Memory B cell (primary cell): ENCODE measurements at regions not wholly inside any gene's neighbourhood (a gene's known extent, or its start where the extent isn't known, plus 50 kb on each side); places are given as distances from the start of the nearest gene placed in this dataset.

ENCODE experiments used
- ATAC-seq: fragments of 150-1000 bp; cut with Tn5 transposase; 2 replicates; pipeline ENCODE4 v1.10.0; 2021; ENCODE audit warnings: low read depth, mild to moderate bottlenecking, moderate library complexity
- DNase-seq, 2 donors: peaks; one replicate each; pipeline ENCODE4 v3.0.0; 2022; ENCODE audit warnings: low spot score in 2 of 2
- H3K27ac Mint-ChIP-seq: one replicate; pipeline ENCODE4 v1.8.0; 2022; ENCODE audit warnings: mild to moderate bottlenecking, moderate library complexity, mixed read lengths
- H3K27me3 Mint-ChIP-seq: one replicate; pipeline ENCODE4 v1.8.0; 2022; ENCODE audit warnings: mixed read lengths
- H3K36me3 Mint-ChIP-seq: one replicate; pipeline ENCODE4 v1.8.0; 2022; ENCODE audit warnings: mild to moderate bottlenecking, mixed read lengths
- H3K4me1 Mint-ChIP-seq: one replicate; pipeline ENCODE4 v1.8.0; 2022; ENCODE audit warnings: mixed read lengths
- H3K4me3 Mint-ChIP-seq: one replicate; pipeline ENCODE4 v1.8.0; 2022; ENCODE audit warnings: mild to moderate bottlenecking, moderate library complexity, mixed read lengths
- H3K9me3 Mint-ChIP-seq: one replicate; pipeline ENCODE4 v1.8.0; 2022; ENCODE audit warnings: mixed read lengths

GRCh38 chr10:118537623-118538022, 57.8 kb downstream of the PRLHR start:
- Mint-ChIP-seq H3K4me1 (no peaks in the 10 kb centered on the region), H3K4me3 (no peak overlapping the region), H3K9me3 (no peaks in the 10 kb centered on the region), H3K36me3 (no peaks in the 10 kb centered on the region), H3K27me3 (peaks cover 10% of the 10 kb centered on the region), H3K27ac (no peak overlapping the region)
- ATAC-seq, result no peak
- DNase-seq, result no peak

GRCh38 chr10:118534136-118534535, 61.3 kb downstream of the PRLHR start:
- no peaks in the 10 kb centered on the region for H3K36me3 Mint-ChIP-seq
- H3K27me3 Mint-ChIP-seq, result peaks cover 3% of the 10 kb centered on the region
- H3K9me3 Mint-ChIP-seq, result no peaks in the 10 kb centered on the region
- no peaks in the 10 kb centered on the region for H3K4me1 Mint-ChIP-seq
- no peak for ATAC-seq
- H3K4me3 Mint-ChIP-seq, result no peak overlapping the region
- DNase-seq, result no peak
- H3K27ac Mint-ChIP-seq, result no peak overlapping the region

GRCh38 chr10:118531105-118531852, 64.2 kb downstream of the PRLHR start:
- no peaks in the 10 kb centered on the region for H3K4me1 Mint-ChIP-seq
- peaks cover 6% of the 10 kb centered on the region for H3K27me3 Mint-ChIP-seq
- DNase-seq (no peak), ATAC-seq (no peak)
- H3K27ac Mint-ChIP-seq, result no peak overlapping the region
- H3K36me3 Mint-ChIP-seq, result no peaks in the 10 kb centered on the region
- H3K9me3 Mint-ChIP-seq, result no peaks in the 10 kb centered on the region
- no peak overlapping the region for H3K4me3 Mint-ChIP-seq

GRCh38 chr10:118528426-118528825, 67.0 kb downstream of the PRLHR start:
- no peak overlapping the region for H3K27ac Mint-ChIP-seq
- ATAC-seq (no peak), DNase-seq (no peak)
- H3K9me3 Mint-ChIP-seq, result peaks cover 5% of the 10 kb centered on the region
- peaks cover 7% of the 10 kb centered on the region for H3K27me3 Mint-ChIP-seq
- no peaks in the 10 kb centered on the region for H3K36me3 Mint-ChIP-seq
- no peak overlapping the region for H3K4me3 Mint-ChIP-seq
- no peaks in the 10 kb centered on the region for H3K4me1 Mint-ChIP-seq

GRCh38 chr10:118523775-118524174, 71.7 kb downstream of the PRLHR start:
- H3K9me3 Mint-ChIP-seq, result peaks cover 5% of the 10 kb centered on the region
- ATAC-seq, result no peak
- H3K4me1 Mint-ChIP-seq, result no peaks in the 10 kb centered on the region
- DNase-seq, result no peak
- peaks cover 15% of the 10 kb centered on the region for H3K27me3 Mint-ChIP-seq
- H3K36me3 Mint-ChIP-seq, result no peaks in the 10 kb centered on the region
- no peak overlapping the region for H3K4me3 Mint-ChIP-seq
- no peak overlapping the region for H3K27ac Mint-ChIP-seq

- H3K36me3 Mint-ChIP-seq, result no peaks in the 10 kb centered on the region
- H3K27me3 Mint-ChIP-seq, result peaks cover 11% of the 10 kb centered on the region
- H3K4me1 Mint-ChIP-seq, result no peaks in the 10 kb centered on the region
- DNase-seq, result no peak
- H3K4me3 Mint-ChIP-seq, result no peak overlapping the region
- H3K27ac Mint-ChIP-seq, result no peak overlapping the region
- no peak for ATAC-seq
- peaks cover 7% of the 10 kb centered on the region for H3K9me3 Mint-ChIP-seq
These were observed 72.5 kb downstream of the PRLHR start for GRCh38 chr10:118522791-118523498.

GRCh38 chr10:118521415-118522117, 73.9 kb downstream of the PRLHR start:
- Mint-ChIP-seq H3K4me1 (no peaks in the 10 kb centered on the region), H3K27ac (no peak overlapping the region), H3K9me3 (peaks cover 9% of the 10 kb centered on the region), H3K36me3 (no peaks in the 10 kb centered on the region), H3K27me3 (peaks cover 11% of the 10 kb centered on the region), H3K4me3 (no peak overlapping the region)
- ATAC-seq (no peak), DNase-seq (no peak)

- Mint-ChIP-seq H3K27ac (no peak overlapping the region), H3K36me3 (no peaks in the 10 kb centered on the region), H3K4me1 (no peaks in the 10 kb centered on the region), H3K27me3 (peaks cover 15% of the 10 kb centered on the region), H3K9me3 (peaks cover 6% of the 10 kb centered on the region), H3K4me3 (no peak overlapping the region)
- ATAC-seq (no peak), DNase-seq (no peak)
These were observed 75.2 kb downstream of the PRLHR start for GRCh38 chr10:118520116-118520742.

- Mint-ChIP-seq H3K27ac (no peak overlapping the region), H3K4me1 (no peaks in the 10 kb centered on the region), H3K9me3 (peaks cover 6% of the 10 kb centered on the region), H3K36me3 (no peaks in the 10 kb centered on the region), H3K27me3 (peaks cover 15% of the 10 kb centered on the region), H3K4me3 (no peak overlapping the region)
- DNase-seq, result no peak
- ATAC-seq, result no peak
These were observed 77.4 kb downstream of the PRLHR start for GRCh38 chr10:118518095-118518494.

GRCh38 chr10:118516716-118517115, 78.7 kb downstream of the PRLHR start:
- H3K9me3 Mint-ChIP-seq, result peaks cover 6% of the 10 kb centered on the region
- H3K27me3 Mint-ChIP-seq, result peaks cover 14% of the 10 kb centered on the region

GRCh38 chr10:118513174-118513573, 82.3 kb downstream of the PRLHR start:
- DNase-seq, result no peak
- peaks cover 6% of the 10 kb centered on the region for H3K27me3 Mint-ChIP-seq
- no peak overlapping the region for H3K4me3 Mint-ChIP-seq
- no peaks in the 10 kb centered on the region for H3K4me1 Mint-ChIP-seq
- ATAC-seq, result no peak
- peaks cover 4% of the 10 kb centered on the region for H3K9me3 Mint-ChIP-seq
- no peak overlapping the region for H3K27ac Mint-ChIP-seq
- no peaks in the 10 kb centered on the region for H3K36me3 Mint-ChIP-seq

More at GRCh38 chr10:118516716-118517115, 78.7 kb downstream of the PRLHR start:
- Mint-ChIP-seq H3K27ac (no peak overlapping the region), H3K36me3 (no peaks in the 10 kb centered on the region), H3K4me1 (no peaks in the 10 kb centered on the region), H3K4me3 (no peak overlapping the region)
- ATAC-seq, result no peak
- no peak for DNase-seq

- no peak overlapping the region for H3K27ac Mint-ChIP-seq
- H3K36me3 Mint-ChIP-seq, result no peaks in the 10 kb centered on the region
- H3K4me3 Mint-ChIP-seq, result no peak overlapping the region
- ATAC-seq (no peak), DNase-seq (no peak)
- no peaks in the 10 kb centered on the region for H3K4me1 Mint-ChIP-seq
- peaks cover 6% of the 10 kb centered on the region for H3K27me3 Mint-ChIP-seq
- H3K9me3 Mint-ChIP-seq, result peaks cover 2% of the 10 kb centered on the region
These were observed 83.7 kb downstream of the PRLHR start for GRCh38 chr10:118511711-118512110.

- no peak overlapping the region for H3K4me3 Mint-ChIP-seq
- H3K9me3 Mint-ChIP-seq, result no peaks in the 10 kb centered on the region
- ATAC-seq (no peak), DNase-seq (no peak)
- H3K4me1 Mint-ChIP-seq, result peaks cover 5% of the 10 kb centered on the region
- no peak overlapping the region for H3K27ac Mint-ChIP-seq
- no peaks in the 10 kb centered on the region for H3K36me3 Mint-ChIP-seq
- H3K27me3 Mint-ChIP-seq, result no peaks in the 10 kb centered on the region
These were observed 86.6 kb downstream of the PRLHR start for GRCh38 chr10:118508863-118509262.

- ATAC-seq (no peak), DNase-seq (no peak)
- Mint-ChIP-seq H3K4me3 (no peak overlapping the region), H3K4me1 (peaks cover 8% of the 10 kb centered on the region), H3K36me3 (no peaks in the 10 kb centered on the region), H3K27ac (no peak overlapping the region), H3K9me3 (peaks cover 1% of the 10 kb centered on the region), H3K27me3 (no peaks in the 10 kb centered on the region)
These were observed 87.1 kb downstream of the PRLHR start for GRCh38 chr10:118508355-118508754.
